ENCODE measurements at regions not wholly inside any gene's neighbourhood (a gene's known extent, or its start where the extent isn't known, plus 50 kb on each side); places are given as distances from the start of the nearest gene placed in this dataset.

- no peak overlapping the region for H3K27ac ChIP-seq
- TF ChIP-seq POLR2A (IDR thresholded peaks at IDR 0.05) (no peak), CTCF (IDR thresholded peaks at IDR 0.05 in 4 of 5, conservative IDR thresholded peaks at IDR 0.05 in 1 of 5) (no peak)
- no peak for DNase-seq
- H3K9me3 ChIP-seq: no peaks in the 10 kb centered on the region
- intact Hi-C loops (cut with DNase I; ENCODE audit: low total_unique reads) (no loop called here), in situ Hi-C loops (cut with MboI; ENCODE audit: low sequenced_read_pairs in 4 of 4) (no loop called here)
- H3K27me3 ChIP-seq: no peaks in the 10 kb centered on the region
- no peaks in the 10 kb centered on the region for H3K36me3 ChIP-seq
- H3K4me1 ChIP-seq: no peaks in the 10 kb centered on the region
- ATAC-seq: no peak
- no peak overlapping the region for H3K4me3 ChIP-seq
Observed at GRCh38 chr3:59654480-59655417, 604.9 kb upstream of the CFAP20DC start.

- peak; percentile 16 to 38 for DNase-seq
Observed at GRCh38 chr3:59654123-59654479, 604.3 kb upstream of the CFAP20DC start.

GRCh38 chr3:59653405-59654122 is 603.7 kb upstream of the CFAP20DC start:
- DNase-seq (no peak), ATAC-seq (peak; percentile 44 to 54)
- Histone ChIP-seq H3K9me3 (no peaks in the 10 kb centered on the region), H3K4me3 (no peak overlapping the region), H3K36me3 (no peaks in the 10 kb centered on the region), H3K27ac (peak overlapping the region in 1 of 4 donors; percentile 10), H3K27me3 (no peaks in the 10 kb centered on the region), H3K4me1 (no peaks in the 10 kb centered on the region)
- no peak for TF ChIP-seq CTCF (IDR thresholded peaks at IDR 0.05 in 4 of 5, conservative IDR thresholded peaks at IDR 0.05 in 1 of 5)
- no peak for TF ChIP-seq POLR2A (IDR thresholded peaks at IDR 0.05)
- intact Hi-C loops (cut with DNase I; ENCODE audit: low total_unique reads): no loop called here
- in situ Hi-C loops (cut with MboI; ENCODE audit: low sequenced_read_pairs in 4 of 4): no loop called here

More at GRCh38 chr3:59654123-59654479, 604.3 kb upstream of the CFAP20DC start:
- no peaks in the 10 kb centered on the region for H3K4me1 ChIP-seq
- no peak overlapping the region for H3K4me3 ChIP-seq
- peak; percentile 36 to 58 for ATAC-seq
- intact Hi-C loops (cut with DNase I; ENCODE audit: low total_unique reads) (no loop called here), in situ Hi-C loops (cut with MboI; ENCODE audit: low sequenced_read_pairs in 4 of 4) (no loop called here)
- H3K9me3 ChIP-seq: no peaks in the 10 kb centered on the region
- TF ChIP-seq POLR2A (IDR thresholded peaks at IDR 0.05) (no peak), CTCF (IDR thresholded peaks at IDR 0.05 in 4 of 5, conservative IDR thresholded peaks at IDR 0.05 in 1 of 5) (no peak)
- no peaks in the 10 kb centered on the region for H3K36me3 ChIP-seq
- no peaks in the 10 kb centered on the region for H3K27me3 ChIP-seq
- peak overlapping the region in 1 of 4 donors; percentile 10 for H3K27ac ChIP-seq

GRCh38 chr3:59644479-59645402 is 594.9 kb upstream of the CFAP20DC start:
- DNase-seq (no peak), ATAC-seq (no peak)
- Histone ChIP-seq H3K9me3 (no peaks in the 10 kb centered on the region), H3K4me3 (no peak overlapping the region), H3K4me1 (peaks cover 0 to 4% of the 10 kb centered on the region in 2 donors), H3K27ac (no peak overlapping the region), H3K27me3 (peaks cover 0 to 4% (median 0%) of the 10 kb centered on the region in 3 donors), H3K36me3 (no peaks in the 10 kb centered on the region)
- intact Hi-C loops (cut with DNase I; ENCODE audit: low total_unique reads): no loop called here
- in situ Hi-C loops (cut with MboI; ENCODE audit: low sequenced_read_pairs in 4 of 4): no loop called here
- TF ChIP-seq POLR2A (IDR thresholded peaks at IDR 0.05): no peak
- no peak for TF ChIP-seq CTCF (IDR thresholded peaks at IDR 0.05 in 4 of 5, conservative IDR thresholded peaks at IDR 0.05 in 1 of 5)

Data from gastrocnemius medialis (tissue), 4 donors.